ENCODE measurements at regions not wholly inside any gene's neighbourhood (a gene's known extent, or its start where the extent isn't known, plus 50 kb on each side); places are given as distances from the start of the nearest gene placed in this dataset.

- no peaks in the 10 kb centered on the region for H3K27me3 ChIP-seq (ENCODE audit: control insufficient read depth, insufficient read depth, low read length)
- DNase-seq (ENCODE audit: low read depth), result no peak
- no peak overlapping the region for H3K4me3 ChIP-seq (ENCODE audit: low read depth, low read length)
- H3K36me3 ChIP-seq (ENCODE audit: control insufficient read depth, insufficient read depth, low read length), result no peaks in the 10 kb centered on the region
- no peak for TF ChIP-seq CTCF (IDR thresholded peaks at IDR 0.05; ENCODE audit: insufficient read depth, low read length, poor library complexity, severe bottlenecking)
These were observed 100.8 kb upstream of the CNKSR3 start for GRCh38 chr6:154611241-154611640.

GRCh38 chr6:154611847-154612246, 101.4 kb upstream of the CNKSR3 start:
- Histone ChIP-seq H3K36me3 (ENCODE audit: control insufficient read depth, insufficient read depth, low read length) (no peaks in the 10 kb centered on the region), H3K4me3 (ENCODE audit: low read depth, low read length) (no peak overlapping the region), H3K27me3 (ENCODE audit: control insufficient read depth, insufficient read depth, low read length) (no peaks in the 10 kb centered on the region)
- no peak for DNase-seq (ENCODE audit: low read depth)
- no peak for TF ChIP-seq CTCF (IDR thresholded peaks at IDR 0.05; ENCODE audit: insufficient read depth, low read length, poor library complexity, severe bottlenecking)

GRCh38 chr6:154613137-154613676, 102.7 kb upstream of the CNKSR3 start:
- no peak for TF ChIP-seq CTCF (IDR thresholded peaks at IDR 0.05; ENCODE audit: insufficient read depth, low read length, poor library complexity, severe bottlenecking)
- peak; percentile 70 for DNase-seq (ENCODE audit: low read depth)
- H3K36me3 ChIP-seq (ENCODE audit: control insufficient read depth, insufficient read depth, low read length), result no peaks in the 10 kb centered on the region
- no peak overlapping the region for H3K4me3 ChIP-seq (ENCODE audit: low read depth, low read length)
- H3K27me3 ChIP-seq (ENCODE audit: control insufficient read depth, insufficient read depth, low read length), result no peaks in the 10 kb centered on the region

GRCh38 chr6:154614101-154614500, 103.6 kb upstream of the CNKSR3 start:
- no peak for TF ChIP-seq CTCF (IDR thresholded peaks at IDR 0.05; ENCODE audit: insufficient read depth, low read length, poor library complexity, severe bottlenecking)
- DNase-seq (ENCODE audit: low read depth), result no peak
- no peaks in the 10 kb centered on the region for H3K27me3 ChIP-seq (ENCODE audit: control insufficient read depth, insufficient read depth, low read length)
- H3K4me3 ChIP-seq (ENCODE audit: low read depth, low read length), result no peak overlapping the region
- H3K36me3 ChIP-seq (ENCODE audit: control insufficient read depth, insufficient read depth, low read length), result no peaks in the 10 kb centered on the region

GRCh38 chr6:154614641-154615040, 104.2 kb upstream of the CNKSR3 start:
- no peaks in the 10 kb centered on the region for H3K36me3 ChIP-seq (ENCODE audit: control insufficient read depth, insufficient read depth, low read length)
- H3K4me3 ChIP-seq (ENCODE audit: low read depth, low read length), result no peak overlapping the region
- no peak for TF ChIP-seq CTCF (IDR thresholded peaks at IDR 0.05; ENCODE audit: insufficient read depth, low read length, poor library complexity, severe bottlenecking)
- no peak for DNase-seq (ENCODE audit: low read depth)
- no peaks in the 10 kb centered on the region for H3K27me3 ChIP-seq (ENCODE audit: control insufficient read depth, insufficient read depth, low read length)

GRCh38 chr6:154615483-154616025, 105.1 kb upstream of the CNKSR3 start:
- TF ChIP-seq CTCF (IDR thresholded peaks at IDR 0.05; ENCODE audit: insufficient read depth, low read length, poor library complexity, severe bottlenecking), result no peak
- DNase-seq (ENCODE audit: low read depth), result peak; percentile 50
- H3K27me3 ChIP-seq (ENCODE audit: control insufficient read depth, insufficient read depth, low read length), result no peaks in the 10 kb centered on the region
- no peaks in the 10 kb centered on the region for H3K36me3 ChIP-seq (ENCODE audit: control insufficient read depth, insufficient read depth, low read length)
- H3K4me3 ChIP-seq (ENCODE audit: low read depth, low read length), result no peak overlapping the region
